Activated CD8-positive, alpha-beta memory T cell treated with anti-CD3 and anti-CD28 coated beads, Interleukin-2, amount 50 U/mL, for 24 hours (primary cell): ENCODE measurements at regions not wholly inside any gene's neighbourhood (a gene's known extent, or its start where the extent isn't known, plus 50 kb on each side); places are given as distances from the start of the nearest gene placed in this dataset.

Source experiments
- DNase-seq: peaks from one replicate; pipeline ENCODE4 v3.0.0-alpha.2; 2020; ENCODE audit errors: extremely low read depth

- DNase-seq = no peak
Measured at GRCh38 chr5:129821477-129822131, 73.7 kb downstream of the MINAR2 start.

GRCh38 chr5:129830288-129830687 lies 74.0 kb upstream of the CHSY3 start:
- no peak for DNase-seq

- DNase-seq = no peak
Measured at GRCh38 chr5:129836321-129836720, 67.9 kb upstream of the CHSY3 start.

GRCh38 chr5:129844764-129845163 lies 59.5 kb upstream of the CHSY3 start:
- DNase-seq = no peak

GRCh38 chr5:129852747-129853352 lies 51.4 kb upstream of the CHSY3 start:
- DNase-seq = peak; percentile 31

- DNase-seq = no peak
Measured at GRCh38 chr5:129853588-129853987, 50.7 kb upstream of the CHSY3 start.
